ENCODE measurements at regions not wholly inside any gene's neighbourhood (a gene's known extent, or its start where the extent isn't known, plus 50 kb on each side); places are given as distances from the start of the nearest gene placed in this dataset.

- H3K27ac Mint-ChIP-seq = no peak overlapping the region
- DNase-seq (ENCODE audit: low spot score) = no peak
- TF ChIP-seq CTCF (conservative IDR thresholded peaks at IDR 0.05; ENCODE audit: low read depth in 2 of 2) (no peak), ETS1 (IDR thresholded peaks at IDR 0.05) (no peak), ZNF114 (CRISPR knock-in tag; IDR thresholded peaks at IDR 0.05) (no peak), POLR2AphosphoS5 (IDR thresholded peaks at IDR 0.05; ENCODE audit: low read depth) (no peak), REST (IDR thresholded peaks at IDR 0.05; ENCODE audit: unreplicated experiment) (no peak), ZNF462 (CRISPR knock-in tag; IDR thresholded peaks at IDR 0.05) (no peak), JUNB (IDR thresholded peaks at IDR 0.05; ENCODE audit: unreplicated experiment) (no peak), EZH2 (IDR thresholded peaks at IDR 0.05; ENCODE audit: low read depth, unreplicated experiment) (no peak), NANOG (IDR thresholded peaks at IDR 0.05; ENCODE audit: borderline replicate concordance) (no peak), ZNF331 (CRISPR knock-in tag; IDR thresholded peaks at IDR 0.05; ENCODE audit: low read depth) (no peak)
- H3K4me3 Mint-ChIP-seq = no peak overlapping the region
- peak overlapping the region; percentile 28; the same call in 1 of the 2 replicates for H2AFZ ChIP-seq
- no peak overlapping the region for H3K27ac ChIP-seq (ENCODE audit: low read depth)
- ATAC-seq = no peak
- peaks cover 4% of the 10 kb centered on the region; the same call in 2 of the 3 replicates for H3K4me1 Mint-ChIP-seq
- no peaks in the 10 kb centered on the region for H4K20me1 ChIP-seq (replicated peaks; ENCODE audit: insufficient read depth)
- H3K27me3 ChIP-seq (ENCODE audit: insufficient read depth) = no peaks in the 10 kb centered on the region
- H3K4me1 ChIP-seq (ENCODE audit: insufficient read depth) = no peaks in the 10 kb centered on the region
- no peaks in the 10 kb centered on the region for H3K9me2 ChIP-seq (ENCODE audit: insufficient read depth)
- H3K36me3 Mint-ChIP-seq (ENCODE audit: low read depth) = no peaks in the 10 kb centered on the region
- no peak overlapping the region for H3K4me2 ChIP-seq
- no peaks in the 10 kb centered on the region for H3F3A ChIP-seq (replicated peaks; ENCODE audit: low read depth)
- no peaks in the 10 kb centered on the region for H3K79me2 ChIP-seq (replicated peaks; ENCODE audit: insufficient read depth)
- no peaks in the 10 kb centered on the region for H3K36me3 ChIP-seq (ENCODE audit: insufficient read depth)
- H3K4me3 ChIP-seq = no peak overlapping the region
- peaks cover 17% of the 10 kb centered on the region for H3K9me3 Mint-ChIP-seq
- H3K27me3 Mint-ChIP-seq (ENCODE audit: insufficient read depth, low read depth, poor library complexity) = peaks cover 2% of the 10 kb centered on the region
Observed at GRCh38 chr14:82905762-82906161, 1372.1 kb upstream of the SEL1L start.

All from GM23338 (cell line).